ENCODE measurements at regions not wholly inside any gene's neighbourhood (a gene's known extent, or its start where the extent isn't known, plus 50 kb on each side); places are given as distances from the start of the nearest gene placed in this dataset.

- H3K27me3 ChIP-seq (ENCODE audit: insufficient read depth, low read length), result no peaks in the 10 kb centered on the region
- H3K9ac ChIP-seq (ENCODE audit: low read depth, low read length), result no peak overlapping the region
- peaks cover 2% of the 10 kb centered on the region; the same call in 1 of the 2 replicates for H3K4me1 ChIP-seq (ENCODE audit: insufficient read depth, low read length)
- H3K36me3 ChIP-seq (ENCODE audit: insufficient read depth, low read depth, low read length), result no peaks in the 10 kb centered on the region
- no peak overlapping the region for H3K27ac ChIP-seq (ENCODE audit: low read length)
- H3K4me3 ChIP-seq (ENCODE audit: low read length), result no peak overlapping the region
- no peaks in the 10 kb centered on the region for H3K9me3 ChIP-seq (ENCODE audit: insufficient read depth, low read depth, low read length)
These were observed 128.5 kb upstream of the FRMD6 start for GRCh38 chr14:51523243-51523642.

DNA sequence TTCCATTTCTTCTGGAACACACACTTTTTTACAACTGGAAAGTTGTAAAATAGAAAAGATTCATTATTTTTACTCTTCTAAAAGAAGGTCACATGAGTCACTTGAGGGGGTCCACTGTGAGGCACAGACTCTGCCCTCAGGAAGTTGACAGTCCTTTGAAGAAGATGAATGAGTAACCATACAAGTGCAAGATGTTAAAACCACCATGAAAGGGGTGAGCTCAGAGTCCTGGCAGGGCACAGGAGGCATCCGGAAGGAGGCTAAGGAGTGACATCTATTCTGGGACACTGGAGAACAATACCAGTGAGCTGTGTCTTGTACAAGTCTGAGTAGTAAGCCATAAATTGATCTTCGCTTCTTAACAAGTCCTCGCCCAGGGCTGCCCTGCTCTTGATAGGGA lies 126.0 kb upstream of the FRMD6 start:
- H3K27ac ChIP-seq (ENCODE audit: low read length), result no peak overlapping the region
- no peak overlapping the region for H3K9ac ChIP-seq (ENCODE audit: low read depth, low read length)
- no peaks in the 10 kb centered on the region for H3K27me3 ChIP-seq (ENCODE audit: insufficient read depth, low read length)
- H3K4me1 ChIP-seq (ENCODE audit: insufficient read depth, low read length), result peaks cover 2% of the 10 kb centered on the region; the same call in 1 of the 2 replicates
- no peaks in the 10 kb centered on the region for H3K36me3 ChIP-seq (ENCODE audit: insufficient read depth, low read depth, low read length)
- no peaks in the 10 kb centered on the region for H3K9me3 ChIP-seq (ENCODE audit: insufficient read depth, low read depth, low read length)
- no peak overlapping the region for H3K4me3 ChIP-seq (ENCODE audit: low read length)

DNA sequence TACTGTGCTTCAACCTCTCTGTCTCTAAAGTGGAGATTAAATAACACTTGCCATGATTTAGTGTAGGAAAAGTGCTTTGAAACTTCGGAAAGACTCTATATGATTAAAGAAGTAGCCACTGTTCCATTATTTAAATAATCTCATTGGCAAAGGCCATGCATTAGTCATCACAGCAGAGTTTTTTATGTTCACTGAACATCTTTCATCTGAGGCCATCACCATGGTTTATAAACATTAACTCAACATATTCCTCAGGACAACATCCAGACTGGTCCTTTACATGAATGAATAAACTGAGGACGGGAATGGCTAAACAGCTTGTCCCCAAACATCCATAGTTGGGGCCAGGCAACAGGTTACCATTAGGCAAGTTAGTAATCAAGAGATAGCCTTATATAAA lies 124.6 kb upstream of the FRMD6 start:
- Histone ChIP-seq H3K9ac (ENCODE audit: low read depth, low read length) (no peak overlapping the region), H3K27ac (ENCODE audit: low read length) (no peak overlapping the region), H3K27me3 (ENCODE audit: insufficient read depth, low read length) (no peaks in the 10 kb centered on the region), H3K4me1 (ENCODE audit: insufficient read depth, low read length) (no peaks in the 10 kb centered on the region; the same call in 1 of the 2 replicates), H3K36me3 (ENCODE audit: insufficient read depth, low read depth, low read length) (no peaks in the 10 kb centered on the region), H3K4me3 (ENCODE audit: low read length) (no peak overlapping the region), H3K9me3 (ENCODE audit: insufficient read depth, low read depth, low read length) (no peaks in the 10 kb centered on the region)

- Histone ChIP-seq H3K36me3 (ENCODE audit: insufficient read depth, low read depth, low read length) (no peaks in the 10 kb centered on the region), H3K4me3 (ENCODE audit: low read length) (no peak overlapping the region), H3K9me3 (ENCODE audit: insufficient read depth, low read depth, low read length) (no peaks in the 10 kb centered on the region; the same call in 1 of the 2 replicates), H3K27ac (ENCODE audit: low read length) (no peak overlapping the region), H3K27me3 (ENCODE audit: insufficient read depth, low read length) (no peaks in the 10 kb centered on the region), H3K4me1 (ENCODE audit: insufficient read depth, low read length) (no peaks in the 10 kb centered on the region), H3K9ac (ENCODE audit: low read depth, low read length) (no peak overlapping the region)
These were observed 122.0 kb upstream of the FRMD6 start for GRCh38 chr14:51529736-51530135.

GRCh38 chr14:51533160-51533559 lies 118.5 kb upstream of the FRMD6 start:
- Histone ChIP-seq H3K4me1 (ENCODE audit: insufficient read depth, low read length) (no peaks in the 10 kb centered on the region), H3K27me3 (ENCODE audit: insufficient read depth, low read length) (no peaks in the 10 kb centered on the region), H3K9ac (ENCODE audit: low read depth, low read length) (no peak overlapping the region), H3K4me3 (ENCODE audit: low read length) (no peak overlapping the region), H3K36me3 (ENCODE audit: insufficient read depth, low read depth, low read length) (no peaks in the 10 kb centered on the region), H3K9me3 (ENCODE audit: insufficient read depth, low read depth, low read length) (peaks cover 4% of the 10 kb centered on the region; the same call in 1 of the 2 replicates), H3K27ac (ENCODE audit: low read length) (no peak overlapping the region)

GRCh38 chr14:51533872-51534553 lies 117.7 kb upstream of the FRMD6 start:
- Histone ChIP-seq H3K4me1 (ENCODE audit: insufficient read depth, low read length) (no peaks in the 10 kb centered on the region), H3K9ac (ENCODE audit: low read depth, low read length) (no peak overlapping the region), H3K27me3 (ENCODE audit: insufficient read depth, low read length) (no peaks in the 10 kb centered on the region), H3K9me3 (ENCODE audit: insufficient read depth, low read depth, low read length) (peaks cover 4% of the 10 kb centered on the region; the same call in 1 of the 2 replicates), H3K27ac (ENCODE audit: low read length) (no peak overlapping the region), H3K36me3 (ENCODE audit: insufficient read depth, low read depth, low read length) (no peaks in the 10 kb centered on the region), H3K4me3 (ENCODE audit: low read length) (no peak overlapping the region)

- Histone ChIP-seq H3K4me3 (ENCODE audit: low read length) (no peak overlapping the region), H3K36me3 (ENCODE audit: insufficient read depth, low read depth, low read length) (no peaks in the 10 kb centered on the region), H3K27ac (ENCODE audit: low read length) (no peak overlapping the region), H3K9me3 (ENCODE audit: insufficient read depth, low read depth, low read length) (peaks cover 4% of the 10 kb centered on the region; the same call in 1 of the 2 replicates), H3K4me1 (ENCODE audit: insufficient read depth, low read length) (no peaks in the 10 kb centered on the region), H3K27me3 (ENCODE audit: insufficient read depth, low read length) (no peaks in the 10 kb centered on the region), H3K9ac (ENCODE audit: low read depth, low read length) (no peak overlapping the region)
These were observed 117.1 kb upstream of the FRMD6 start for GRCh38 chr14:51534610-51535011.

DNA sequence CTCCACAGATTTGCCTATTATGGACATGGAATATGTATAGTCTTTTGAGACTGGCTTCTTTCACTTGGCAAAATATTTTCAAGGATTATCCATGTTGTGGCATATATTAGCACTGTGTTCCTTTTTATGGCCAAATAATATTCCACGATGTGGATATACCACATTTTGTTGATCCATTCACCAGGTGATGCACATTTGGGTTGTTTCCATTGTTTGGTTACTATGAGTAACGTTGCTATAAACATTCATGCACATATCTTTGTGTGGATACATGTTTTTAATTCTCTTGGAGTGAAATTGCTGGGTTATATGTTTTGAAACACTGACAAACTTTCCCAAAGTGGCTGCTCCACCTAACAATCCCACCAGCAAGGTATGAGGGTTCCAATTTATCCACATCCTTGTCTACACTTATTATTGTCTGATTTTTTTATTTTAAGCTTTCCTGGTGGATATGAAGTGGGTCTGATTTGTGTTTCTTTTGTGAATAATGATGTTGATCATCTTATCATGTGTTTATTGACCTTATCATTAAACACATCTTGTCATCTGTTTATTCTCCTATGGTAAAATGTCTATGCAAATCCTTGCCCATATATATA lies 116.2 kb upstream of the FRMD6 start:
- Histone ChIP-seq H3K9me3 (ENCODE audit: insufficient read depth, low read depth, low read length) (peaks cover 4% of the 10 kb centered on the region; the same call in 1 of the 2 replicates), H3K36me3 (ENCODE audit: insufficient read depth, low read depth, low read length) (no peaks in the 10 kb centered on the region), H3K9ac (ENCODE audit: low read depth, low read length) (no peak overlapping the region), H3K4me3 (ENCODE audit: low read length) (no peak overlapping the region), H3K4me1 (ENCODE audit: insufficient read depth, low read length) (no peaks in the 10 kb centered on the region), H3K27me3 (ENCODE audit: insufficient read depth, low read length) (no peaks in the 10 kb centered on the region), H3K27ac (ENCODE audit: low read length) (no peak overlapping the region)

DNA sequence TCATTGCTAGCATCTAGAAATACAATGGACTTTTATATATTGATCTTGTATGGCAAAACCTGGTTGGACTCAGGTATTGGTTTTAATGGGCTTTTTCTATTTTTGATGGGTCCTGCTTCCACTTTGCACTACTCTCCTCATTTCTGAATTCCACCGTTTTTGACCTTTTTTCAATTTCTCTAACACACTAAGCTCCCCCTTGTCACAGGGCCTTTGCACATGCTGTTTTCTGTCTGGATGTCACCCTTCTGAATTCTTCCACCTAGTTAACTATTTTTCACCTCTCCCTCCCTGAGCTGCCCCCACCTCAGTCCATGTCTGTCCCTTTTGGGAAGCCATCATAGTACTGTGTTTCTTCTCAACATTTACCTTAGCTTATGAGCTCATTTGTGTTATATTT lies 112.7 kb upstream of the FRMD6 start:
- H3K9me3 ChIP-seq (ENCODE audit: insufficient read depth, low read depth, low read length), result 0 out of 2 replicates have a peak, but pooled peaks cover 4% of the 10 kb centered on the region
- no peak overlapping the region for H3K27ac ChIP-seq (ENCODE audit: low read length)
- H3K9ac ChIP-seq (ENCODE audit: low read depth, low read length), result no peak overlapping the region
- no peaks in the 10 kb centered on the region for H3K4me1 ChIP-seq (ENCODE audit: insufficient read depth, low read length)
- H3K4me3 ChIP-seq (ENCODE audit: low read length), result no peak overlapping the region
- H3K36me3 ChIP-seq (ENCODE audit: insufficient read depth, low read depth, low read length), result no peaks in the 10 kb centered on the region
- no peaks in the 10 kb centered on the region for H3K27me3 ChIP-seq (ENCODE audit: insufficient read depth, low read length)

DNA sequence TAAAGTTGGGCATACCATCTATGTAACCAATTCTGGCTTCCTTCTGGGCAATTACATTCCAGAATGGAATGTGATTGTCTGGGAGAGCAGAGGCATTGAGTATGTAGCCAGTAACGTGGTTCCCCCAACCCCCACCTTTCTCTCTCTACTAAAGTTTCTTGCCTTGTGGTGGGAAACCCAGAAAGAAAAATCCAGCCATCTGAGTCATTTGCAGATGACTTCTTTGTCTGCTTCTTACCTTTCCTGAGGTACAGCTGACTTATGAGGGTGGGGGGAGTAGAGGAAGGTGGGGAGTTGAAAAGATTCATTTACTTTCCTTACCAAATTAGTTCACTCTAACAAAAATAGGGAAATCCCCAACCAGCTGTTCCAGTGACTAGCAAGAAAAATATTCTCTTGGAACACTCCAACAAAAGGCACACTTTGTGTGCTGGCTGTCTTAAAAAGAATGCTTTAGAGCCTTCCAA lies 112.1 kb upstream of the FRMD6 start:
- Histone ChIP-seq H3K4me1 (ENCODE audit: insufficient read depth, low read length) (no peaks in the 10 kb centered on the region), H3K4me3 (ENCODE audit: low read length) (no peak overlapping the region), H3K9me3 (ENCODE audit: insufficient read depth, low read depth, low read length) (0 out of 2 replicates have a peak, but pooled peaks cover 4% of the 10 kb centered on the region), H3K9ac (ENCODE audit: low read depth, low read length) (no peak overlapping the region), H3K27ac (ENCODE audit: low read length) (no peak overlapping the region), H3K36me3 (ENCODE audit: insufficient read depth, low read depth, low read length) (no peaks in the 10 kb centered on the region), H3K27me3 (ENCODE audit: insufficient read depth, low read length) (no peaks in the 10 kb centered on the region)

GRCh38 chr14:51540364-51540763 lies 111.3 kb upstream of the FRMD6 start:
- Histone ChIP-seq H3K27ac (ENCODE audit: low read length) (no peak overlapping the region), H3K36me3 (ENCODE audit: insufficient read depth, low read depth, low read length) (no peaks in the 10 kb centered on the region), H3K4me3 (ENCODE audit: low read length) (no peak overlapping the region), H3K9ac (ENCODE audit: low read depth, low read length) (no peak overlapping the region), H3K9me3 (ENCODE audit: insufficient read depth, low read depth, low read length) (0 out of 2 replicates have a peak, but pooled peaks cover 4% of the 10 kb centered on the region), H3K4me1 (ENCODE audit: insufficient read depth, low read length) (peaks cover 4% of the 10 kb centered on the region), H3K27me3 (ENCODE audit: insufficient read depth, low read length) (no peaks in the 10 kb centered on the region)

DNA sequence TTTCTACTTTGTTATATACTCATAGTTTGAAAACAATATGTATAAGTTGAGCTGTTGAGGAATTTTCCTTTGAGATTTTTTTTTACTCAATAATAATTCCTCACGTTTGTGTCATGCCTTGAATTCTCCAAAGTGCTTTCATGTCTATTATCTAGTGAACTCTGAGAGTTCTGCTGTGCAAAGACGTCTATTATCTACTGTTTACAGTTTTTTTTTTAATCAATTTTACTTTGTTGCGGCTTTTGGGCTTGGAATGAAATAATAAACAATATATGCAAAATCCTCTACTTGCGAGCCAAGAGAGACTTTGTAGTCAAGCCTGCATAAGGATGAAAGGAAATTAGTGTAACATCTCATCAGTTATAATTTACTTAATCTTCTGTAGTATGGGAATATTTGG lies 107.2 kb upstream of the FRMD6 start:
- Histone ChIP-seq H3K4me3 (ENCODE audit: low read length) (no peak overlapping the region), H3K9ac (ENCODE audit: low read depth, low read length) (no peak overlapping the region), H3K4me1 (ENCODE audit: insufficient read depth, low read length) (peaks cover 5% of the 10 kb centered on the region), H3K27ac (ENCODE audit: low read length) (no peak overlapping the region), H3K27me3 (ENCODE audit: insufficient read depth, low read length) (no peaks in the 10 kb centered on the region), H3K9me3 (ENCODE audit: insufficient read depth, low read depth, low read length) (no peaks in the 10 kb centered on the region), H3K36me3 (ENCODE audit: insufficient read depth, low read depth, low read length) (no peaks in the 10 kb centered on the region)
